Neural cell (in vitro differentiated cells): ENCODE measurements at regions not wholly inside any gene's neighbourhood (a gene's known extent, or its start where the extent isn't known, plus 50 kb on each side); places are given as distances from the start of the nearest gene placed in this dataset.

Experiments used
- H2AFZ ChIP-seq: fragments of 200-600, 300-800 bp; sonication (generic), shearing (Covaris generic); 2 replicates; pipeline ENCODE4 v1.6.0; 2014; ENCODE audit warnings: low read depth, mild to moderate bottlenecking, antibody characterized with exemption, low read length, moderate library complexity
- H3F3A ChIP-seq: fragments of 200-600 bp; shearing (Covaris generic); 2 replicates; pipeline ENCODE4 v1.6.1; 2016; ENCODE audit warnings: mild to moderate bottlenecking, moderate library complexity, mixed read lengths, antibody characterized with exemption, low read length; ENCODE audit not compliant: insufficient read depth, poor library complexity, severe bottlenecking
- H3K27ac ChIP-seq: fragments of 200-600, 300-800 bp; sonication (generic), shearing (Covaris generic); 2 replicates; pipeline ENCODE4 v1.5.1; 2014; ENCODE audit warnings: mild to moderate bottlenecking, low read length, moderate library complexity
- H3K27me3 ChIP-seq: fragments of 300-800, 200-600 bp; sonication (generic), shearing (Covaris generic); 2 replicates; pipeline ENCODE4 v1.6.0; 2014; ENCODE audit warnings: mild to moderate bottlenecking, low read depth, low read length, moderate library complexity; ENCODE audit not compliant: insufficient read depth
- H3K36me3 ChIP-seq: fragments of 300-800, 200-600 bp; sonication (generic), shearing (Covaris generic); 2 replicates; pipeline ENCODE4 v1.5.1; 2014; ENCODE audit warnings: mild to moderate bottlenecking, antibody characterized with exemption, low read length, moderate library complexity; ENCODE audit not compliant: insufficient read depth
- H3K4me2 ChIP-seq: fragments of 300-800, 200-600 bp; sonication (generic), shearing (Covaris generic); 2 replicates; pipeline ENCODE4 v1.6.0; 2014; ENCODE audit warnings: mild to moderate bottlenecking, low read length
- H3K4me3 ChIP-seq: fragments of 300-800, 200-600 bp; sonication (generic), shearing (Covaris generic); 2 replicates; pipeline ENCODE4 v1.5.1; 2014; ENCODE audit warnings: mild to moderate bottlenecking, low read length, moderate library complexity
- H3K79me2 ChIP-seq: fragments of 200-600 bp; shearing (Covaris generic); replicated peaks from 2 replicates; pipeline ENCODE4 v1.6.0; 2014; ENCODE audit warnings: mild to moderate bottlenecking, low read length, moderate library complexity; ENCODE audit not compliant: insufficient read depth
- H3K9ac ChIP-seq: fragments of 300-800, 200-600 bp; sonication (generic), shearing (Covaris generic); 2 replicates; pipeline ENCODE4 v1.6.1; 2016; ENCODE audit warnings: mild to moderate bottlenecking, low read length, mixed read lengths
- H3K9me2 ChIP-seq: fragments of 200-600 bp; shearing (Covaris generic); 2 replicates; pipeline ENCODE4 v1.6.1; 2016; ENCODE audit warnings: mild to moderate bottlenecking, low read length, mixed read lengths; ENCODE audit not compliant: insufficient read depth
- H3K9me3 ChIP-seq: fragments of 200-600, 300-800 bp; sonication (generic), shearing (Covaris generic); 2 replicates; pipeline ENCODE4 v1.6.1; 2016; ENCODE audit warnings: mild to moderate bottlenecking, mixed run types, low read length, moderate library complexity, mixed read lengths
- H4K20me1 ChIP-seq: fragments of 200-600 bp; shearing (Covaris generic); 2 replicates; pipeline ENCODE4 v1.6.1; 2016; ENCODE audit warnings: mild to moderate bottlenecking, mixed run types; ENCODE audit not compliant: insufficient read depth
- CTCF ChIP-seq: fragments of 450-650 bp; IDR thresholded peaks from 2 replicates; pipeline ENCODE4 v1.5.1; 2014; ENCODE audit warnings: antibody characterized with exemption, mild to moderate bottlenecking, moderate library complexity; ENCODE audit not compliant: poor library complexity, severe bottlenecking
- EP300 ChIP-seq: fragments of 450-650 bp; conservative IDR thresholded peaks from 2 replicates; pipeline ENCODE4 v1.6.1; 2014; ENCODE audit warnings: antibody characterized with exemption, mild to moderate bottlenecking, moderate library complexity; ENCODE audit not compliant: poor library complexity, severe bottlenecking
- EZH2 ChIP-seq: fragments of 200-600, 300-800 bp; shearing (Covaris generic), sonication (generic); IDR thresholded peaks from 2 replicates; pipeline ENCODE4 v1.6.1; 2014; ENCODE audit warnings: antibody characterized with exemption, low read length, borderline replicate concordance, mild to moderate bottlenecking; ENCODE audit not compliant: insufficient read depth, poor library complexity, severe bottlenecking
- MXI1 ChIP-seq: fragments of 450-650 bp; conservative IDR thresholded peaks from 2 replicates; pipeline ENCODE4 v1.6.1; 2014; ENCODE audit warnings: antibody characterized with exemption, mild to moderate bottlenecking; ENCODE audit not compliant: poor library complexity, severe bottlenecking
- POLR2AphosphoS5 ChIP-seq: IDR thresholded peaks from 2 replicates; pipeline ENCODE4 v1.6.1; 2012
- RAD21 ChIP-seq: fragments of 450-650 bp; conservative IDR thresholded peaks from 2 replicates; pipeline ENCODE4 v1.6.1; 2014; ENCODE audit warnings: antibody characterized with exemption, mild to moderate bottlenecking, moderate library complexity
- REST ChIP-seq: IDR thresholded peaks from 2 replicates; pipeline ENCODE4 v1.6.1; 2012; ENCODE audit warnings: borderline replicate concordance
- SMC3 ChIP-seq: fragments of 450-650 bp; conservative IDR thresholded peaks from 2 replicates; pipeline ENCODE4 v1.6.1; 2014; ENCODE audit warnings: antibody characterized with exemption, mild to moderate bottlenecking, moderate library complexity; ENCODE audit not compliant: poor library complexity
- TAF1 ChIP-seq: IDR thresholded peaks from 2 replicates; pipeline ENCODE4 v1.6.1; 2012; ENCODE audit warnings: low read depth

GRCh38 chr7:52479990-52480389 is 555.4 kb upstream of the POM121L12 start:
- no peak for TF ChIP-seq POLR2AphosphoS5
- TF ChIP-seq SMC3 = no peak
- TF ChIP-seq EZH2 = no peak
- TF ChIP-seq MXI1 = no peak
- TF ChIP-seq EP300 = no peak
- TF ChIP-seq REST = no peak
- TF ChIP-seq TAF1 = no peak
- no peak for TF ChIP-seq CTCF
- H3K9me3 ChIP-seq = no peaks in the 10 kb centered on the region
- peaks cover 2% of the 10 kb centered on the region for H3F3A ChIP-seq
- H3K9me2 ChIP-seq = no peaks in the 10 kb centered on the region
- no peaks in the 10 kb centered on the region for H3K36me3 ChIP-seq
- no peaks in the 10 kb centered on the region for H3K27me3 ChIP-seq
- H3K9ac ChIP-seq = no peak overlapping the region
- H2AFZ ChIP-seq = no peak overlapping the region
- no peaks in the 10 kb centered on the region for H3K79me2 ChIP-seq
- H3K4me2 ChIP-seq = no peak overlapping the region
- H3K4me3 ChIP-seq = no peak overlapping the region
- H3K27ac ChIP-seq = no peak overlapping the region
- no peaks in the 10 kb centered on the region for H4K20me1 ChIP-seq

GRCh38 chr7:52475001-52475582 is 560.3 kb upstream of the POM121L12 start:
- TF ChIP-seq EP300 (no peak), SMC3 (no peak)
- Histone ChIP-seq H3K36me3 (no peaks in the 10 kb centered on the region), H3K27me3 (no peaks in the 10 kb centered on the region), H3K4me2 (no peak overlapping the region), H3K9me3 (no peaks in the 10 kb centered on the region), H3K9ac (no peak overlapping the region), H3K4me3 (no peak overlapping the region), H2AFZ (no peak overlapping the region), H3K79me2 (no peaks in the 10 kb centered on the region), H3K27ac (no peak overlapping the region), H3F3A (peaks cover 2% of the 10 kb centered on the region), H4K20me1 (no peaks in the 10 kb centered on the region), H3K9me2 (no peaks in the 10 kb centered on the region)

- no peak overlapping the region for H3K4me3 ChIP-seq
- H4K20me1 ChIP-seq = no peaks in the 10 kb centered on the region
- H3K9me3 ChIP-seq = no peaks in the 10 kb centered on the region
- no peak overlapping the region for H3K27ac ChIP-seq
- no peaks in the 10 kb centered on the region for H3K27me3 ChIP-seq
- TF ChIP-seq CTCF (no peak), RAD21 (no peak), EP300 (no peak), TAF1 (no peak), SMC3 (no peak), POLR2AphosphoS5 (no peak), REST (no peak), MXI1 (no peak), EZH2 (no peak)
- no peaks in the 10 kb centered on the region for H3K79me2 ChIP-seq
- no peak overlapping the region for H2AFZ ChIP-seq
- peaks cover 2% of the 10 kb centered on the region for H3F3A ChIP-seq
- no peaks in the 10 kb centered on the region for H3K36me3 ChIP-seq
- H3K9me2 ChIP-seq = no peaks in the 10 kb centered on the region
- no peak overlapping the region for H3K9ac ChIP-seq
- H3K4me2 ChIP-seq = no peak overlapping the region
Measured at GRCh38 chr7:52473756-52474155, 561.7 kb upstream of the POM121L12 start.
